C4-2B (cell line): ENCODE measurements at regions not wholly inside any gene's neighbourhood (a gene's known extent, or its start where the extent isn't known, plus 50 kb on each side); places are given as distances from the start of the nearest gene placed in this dataset.

Source experiments
- H3K27ac ChIP-seq: fragments of 450-650 bp; 2 replicates; pipeline ENCODE4 v1.5.1; 2017
- ZFX ChIP-seq: fragments of 450-650 bp; IDR thresholded peaks from 2 replicates; pipeline ENCODE4 v1.6.1; 2017
- TF ChIP-seq, protein P1 (sequence below): fragments of 450-650 bp; conservative IDR thresholded peaks from 2 replicates; pipeline ENCODE4 v1.5.1; 2017; ENCODE audit warnings: mild to moderate bottlenecking

GRCh38 chr14:28608443-28608842, 158.1 kb upstream of the FOXG1 start:
- TF ChIP-seq ZFX, result no peak
- TF ChIP-seq, protein P1, sequence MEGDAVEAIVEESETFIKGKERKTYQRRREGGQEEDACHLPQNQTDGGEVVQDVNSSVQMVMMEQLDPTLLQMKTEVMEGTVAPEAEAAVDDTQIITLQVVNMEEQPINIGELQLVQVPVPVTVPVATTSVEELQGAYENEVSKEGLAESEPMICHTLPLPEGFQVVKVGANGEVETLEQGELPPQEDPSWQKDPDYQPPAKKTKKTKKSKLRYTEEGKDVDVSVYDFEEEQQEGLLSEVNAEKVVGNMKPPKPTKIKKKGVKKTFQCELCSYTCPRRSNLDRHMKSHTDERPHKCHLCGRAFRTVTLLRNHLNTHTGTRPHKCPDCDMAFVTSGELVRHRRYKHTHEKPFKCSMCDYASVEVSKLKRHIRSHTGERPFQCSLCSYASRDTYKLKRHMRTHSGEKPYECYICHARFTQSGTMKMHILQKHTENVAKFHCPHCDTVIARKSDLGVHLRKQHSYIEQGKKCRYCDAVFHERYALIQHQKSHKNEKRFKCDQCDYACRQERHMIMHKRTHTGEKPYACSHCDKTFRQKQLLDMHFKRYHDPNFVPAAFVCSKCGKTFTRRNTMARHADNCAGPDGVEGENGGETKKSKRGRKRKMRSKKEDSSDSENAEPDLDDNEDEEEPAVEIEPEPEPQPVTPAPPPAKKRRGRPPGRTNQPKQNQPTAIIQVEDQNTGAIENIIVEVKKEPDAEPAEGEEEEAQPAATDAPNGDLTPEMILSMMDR, result no peak
- H3K27ac ChIP-seq, result no peak overlapping the region

DNA sequence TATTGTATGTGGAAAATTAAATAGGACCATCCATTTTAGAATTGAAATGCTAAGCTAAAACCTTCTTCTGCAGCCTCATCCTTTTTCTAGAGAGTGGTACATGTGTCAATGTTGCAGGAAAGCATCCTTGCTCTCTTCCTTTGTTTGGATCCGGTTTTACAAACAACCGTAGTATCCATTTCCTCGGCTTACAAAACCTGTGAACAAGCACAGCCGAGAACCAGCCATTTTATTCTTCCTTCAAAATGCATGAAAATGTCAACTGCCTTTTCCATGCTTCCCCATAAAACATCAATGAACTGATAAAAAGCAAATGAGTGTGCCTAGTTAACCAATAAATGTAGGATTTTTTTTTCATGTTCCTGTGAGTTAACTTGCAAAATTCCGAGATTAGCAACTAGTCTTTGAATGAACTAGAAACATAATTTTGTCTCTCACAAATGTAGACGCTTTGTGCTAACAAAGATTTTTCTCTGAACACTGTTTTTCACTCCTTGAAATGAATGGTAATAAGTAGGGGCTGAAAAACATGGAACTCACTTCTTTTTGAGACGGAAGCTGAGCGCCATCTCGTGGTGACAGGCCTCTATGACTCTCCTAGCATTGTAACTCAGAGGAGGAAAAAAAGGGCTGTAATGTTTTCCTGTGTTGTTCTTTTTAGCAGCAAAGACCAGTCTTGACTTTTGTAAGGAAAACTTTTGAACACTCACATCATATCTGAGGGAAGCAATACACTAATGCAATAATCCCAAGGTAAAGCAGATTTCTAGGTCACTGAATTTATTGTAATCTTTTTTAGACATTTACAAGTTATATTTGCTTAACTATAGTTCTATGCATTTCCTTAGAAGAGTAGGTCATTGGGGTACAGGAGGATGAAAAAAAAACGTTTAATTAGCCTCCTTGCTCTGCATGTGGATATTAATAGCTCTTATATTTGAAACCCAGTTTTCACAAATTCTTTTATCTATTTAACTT, 157.4 kb upstream of the FOXG1 start:
- no peak for TF ChIP-seq ZFX
- TF ChIP-seq, protein P1, result peak; percentile 96
- H3K27ac ChIP-seq, result no peak overlapping the region

DNA sequence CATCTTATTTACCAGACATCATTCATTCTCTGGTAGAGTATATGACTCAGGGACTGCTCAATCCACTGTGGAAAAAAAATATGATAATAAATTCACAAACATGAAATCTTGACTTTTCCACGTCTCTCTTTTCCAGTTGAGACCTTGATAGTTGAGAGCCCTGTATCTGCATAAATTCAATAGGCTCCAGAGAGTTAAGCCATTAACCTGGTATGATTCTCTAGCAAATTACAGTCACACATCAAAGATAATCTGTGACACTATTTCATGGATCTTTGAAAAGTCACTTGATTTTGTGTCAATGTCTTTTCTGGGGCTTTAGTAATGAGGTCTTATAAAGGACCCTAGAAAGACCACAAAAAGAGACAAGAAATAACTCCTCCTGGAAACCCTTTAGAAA, 154.2 kb upstream of the FOXG1 start:
- TF ChIP-seq ZFX, result no peak
- TF ChIP-seq, protein P1, result no peak
- H3K27ac ChIP-seq, result no peak overlapping the region

DNA sequence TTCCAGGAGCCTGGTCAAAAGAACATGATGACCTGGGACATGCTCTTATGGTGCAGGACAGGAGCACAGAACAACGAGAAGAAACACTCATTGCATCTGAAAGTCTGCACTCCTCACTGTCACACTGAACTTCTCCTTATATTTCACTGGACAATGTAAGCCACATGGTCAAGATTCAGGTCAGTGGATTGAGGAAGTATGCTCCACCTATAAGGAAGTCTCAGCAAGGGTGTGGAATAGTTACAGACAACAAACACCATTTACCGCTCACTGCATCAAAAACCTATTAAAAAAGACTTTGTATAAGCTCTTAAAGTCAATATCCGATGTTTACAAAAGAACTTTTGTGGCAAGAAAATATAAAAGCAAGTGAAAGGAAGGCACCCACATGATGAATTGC, 153.1 kb upstream of the FOXG1 start:
- no peak overlapping the region for H3K27ac ChIP-seq

GRCh38 chr14:28626780-28627179, 139.8 kb upstream of the FOXG1 start:
- TF ChIP-seq, protein P1, result no peak
- no peak for TF ChIP-seq ZFX
- H3K27ac ChIP-seq, result no peak overlapping the region

More for the DNA sequence above, 153.1 kb upstream of the FOXG1 start:
- TF ChIP-seq ZFX, result no peak
- TF ChIP-seq, protein P1, result no peak

DNA sequence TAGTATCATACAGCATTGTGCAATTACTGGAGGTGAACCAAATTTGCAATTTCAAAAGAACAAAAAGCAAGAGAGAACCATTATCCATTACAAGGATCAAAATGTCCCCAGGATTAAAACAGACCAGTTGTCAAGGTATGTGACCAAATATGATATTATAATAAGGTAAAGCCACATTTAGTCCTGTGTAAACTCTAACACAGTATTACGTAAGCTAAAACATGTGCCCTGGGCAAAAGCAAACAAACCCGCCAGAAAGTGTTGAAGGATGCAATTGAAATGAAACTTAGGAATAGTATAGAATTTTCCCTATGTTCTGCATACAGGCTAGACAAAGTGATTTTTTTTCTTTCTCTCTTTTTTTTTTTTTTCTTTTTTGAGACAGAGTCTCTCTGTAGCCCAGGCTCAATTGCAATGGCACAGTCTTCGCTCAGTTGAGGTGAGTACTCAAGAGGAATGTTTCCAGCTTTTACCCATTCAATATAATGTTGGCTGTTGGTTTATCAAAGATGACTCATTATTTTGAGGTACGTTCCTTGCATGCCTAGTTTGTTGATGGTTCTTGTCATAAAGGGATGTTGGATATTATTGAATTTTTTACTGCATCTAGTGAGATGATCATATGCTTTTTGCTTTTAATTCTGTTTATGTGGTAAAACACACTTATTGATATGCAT, 137.1 kb upstream of the FOXG1 start:
- no peak overlapping the region for H3K27ac ChIP-seq
- TF ChIP-seq ZFX, result no peak

DNA sequence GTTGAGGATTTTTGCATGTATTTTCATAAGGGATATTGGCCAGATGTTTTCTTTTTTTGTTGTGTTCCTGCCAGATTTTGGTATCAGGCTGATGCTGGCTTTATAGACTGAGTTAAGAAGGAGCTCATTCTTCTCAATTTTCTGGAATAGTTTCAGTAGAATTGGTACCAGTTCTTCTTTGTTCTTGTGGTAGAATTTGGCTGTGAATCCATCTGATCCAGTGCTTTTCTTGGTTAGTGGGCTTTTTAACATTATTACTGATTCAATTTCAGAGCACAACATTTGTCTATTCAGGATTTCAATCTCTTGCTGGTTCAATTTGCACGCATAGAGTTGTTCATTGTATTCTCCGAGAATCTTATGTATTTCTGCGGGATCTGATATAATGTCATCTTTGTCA, 136.5 kb upstream of the FOXG1 start:
- no peak overlapping the region for H3K27ac ChIP-seq
- no peak for TF ChIP-seq ZFX
- TF ChIP-seq, protein P1, result no peak
